ENCODE measurements at regions not wholly inside any gene's neighbourhood (a gene's known extent, or its start where the extent isn't known, plus 50 kb on each side); places are given as distances from the start of the nearest gene placed in this dataset.

DNA sequence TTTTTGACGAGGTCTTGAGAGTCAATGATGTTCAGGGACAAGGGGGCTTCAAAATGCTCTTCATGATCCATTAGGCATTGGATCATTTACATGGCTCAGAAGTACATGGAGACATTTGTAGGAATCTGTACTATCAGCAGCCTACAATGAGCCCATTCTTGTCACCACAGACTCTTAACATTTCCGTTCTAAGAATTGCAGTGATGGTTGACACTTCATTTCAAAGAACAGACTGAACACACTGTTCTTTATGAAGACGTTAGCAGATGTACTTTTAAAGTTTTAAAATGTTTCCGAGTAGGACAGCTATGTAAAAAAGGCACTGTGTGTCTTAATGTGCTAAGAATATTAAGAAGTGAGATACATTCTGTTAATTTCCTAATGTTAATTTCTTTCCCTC is 97.3 kb upstream of the GOT2 start:
- Histone ChIP-seq H3K4me1 (no peaks in the 10 kb centered on the region), H3K27me3 (no peaks in the 10 kb centered on the region), H3K9me3 (no peaks in the 10 kb centered on the region), H3K4me3 (no peak overlapping the region), H3K36me3 (no peaks in the 10 kb centered on the region), H3K27ac (no peak overlapping the region)
- no peak for DNase-seq (ENCODE audit: low spot score in 2 of 2)
- intact Hi-C loops (cut with DNase I): no loop called here
- TF ChIP-seq, protein P1, sequence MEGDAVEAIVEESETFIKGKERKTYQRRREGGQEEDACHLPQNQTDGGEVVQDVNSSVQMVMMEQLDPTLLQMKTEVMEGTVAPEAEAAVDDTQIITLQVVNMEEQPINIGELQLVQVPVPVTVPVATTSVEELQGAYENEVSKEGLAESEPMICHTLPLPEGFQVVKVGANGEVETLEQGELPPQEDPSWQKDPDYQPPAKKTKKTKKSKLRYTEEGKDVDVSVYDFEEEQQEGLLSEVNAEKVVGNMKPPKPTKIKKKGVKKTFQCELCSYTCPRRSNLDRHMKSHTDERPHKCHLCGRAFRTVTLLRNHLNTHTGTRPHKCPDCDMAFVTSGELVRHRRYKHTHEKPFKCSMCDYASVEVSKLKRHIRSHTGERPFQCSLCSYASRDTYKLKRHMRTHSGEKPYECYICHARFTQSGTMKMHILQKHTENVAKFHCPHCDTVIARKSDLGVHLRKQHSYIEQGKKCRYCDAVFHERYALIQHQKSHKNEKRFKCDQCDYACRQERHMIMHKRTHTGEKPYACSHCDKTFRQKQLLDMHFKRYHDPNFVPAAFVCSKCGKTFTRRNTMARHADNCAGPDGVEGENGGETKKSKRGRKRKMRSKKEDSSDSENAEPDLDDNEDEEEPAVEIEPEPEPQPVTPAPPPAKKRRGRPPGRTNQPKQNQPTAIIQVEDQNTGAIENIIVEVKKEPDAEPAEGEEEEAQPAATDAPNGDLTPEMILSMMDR (IDR thresholded peaks at IDR 0.05): no peak

DNA sequence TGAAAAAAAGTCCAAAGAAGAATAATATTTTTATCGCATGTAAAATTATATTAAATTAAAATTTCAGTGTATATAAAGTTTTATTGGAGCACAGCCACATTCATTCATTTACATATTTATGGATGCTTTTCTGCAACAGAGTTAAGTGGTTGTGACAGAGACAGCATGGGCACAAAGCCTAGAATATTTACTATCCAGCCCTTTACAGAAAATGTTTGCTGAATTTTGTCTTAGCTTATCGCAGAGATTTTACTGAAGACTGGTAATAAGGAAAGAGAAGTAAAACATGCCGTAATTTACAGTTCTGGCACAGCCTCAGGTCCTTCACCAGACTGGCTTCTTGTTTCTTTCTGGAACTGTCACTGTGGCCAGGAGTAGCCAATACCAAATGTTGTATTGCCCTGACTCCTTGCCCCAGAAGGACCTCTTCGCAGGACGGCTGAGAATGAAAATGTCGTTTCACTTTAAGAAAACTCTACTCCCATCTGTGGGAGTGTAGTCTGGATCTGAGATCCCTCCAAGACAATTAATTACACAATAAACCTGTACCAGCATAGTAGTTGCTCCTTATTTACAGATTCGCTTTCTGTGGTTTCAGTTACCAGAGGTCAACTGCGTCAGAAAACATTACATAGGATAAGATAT is 94.9 kb upstream of the GOT2 start:
- intact Hi-C loops (cut with DNase I): no loop called here
- TF ChIP-seq, protein P1 (IDR thresholded peaks at IDR 0.05): no peak
- no peaks in the 10 kb centered on the region for H3K27me3 ChIP-seq
- no peak for DNase-seq (ENCODE audit: low spot score in 2 of 2)
- no peaks in the 10 kb centered on the region for H3K36me3 ChIP-seq
- no peak overlapping the region for H3K27ac ChIP-seq
- H3K9me3 ChIP-seq: no peaks in the 10 kb centered on the region
- H3K4me1 ChIP-seq: no peaks in the 10 kb centered on the region
- no peak overlapping the region for H3K4me3 ChIP-seq

DNA sequence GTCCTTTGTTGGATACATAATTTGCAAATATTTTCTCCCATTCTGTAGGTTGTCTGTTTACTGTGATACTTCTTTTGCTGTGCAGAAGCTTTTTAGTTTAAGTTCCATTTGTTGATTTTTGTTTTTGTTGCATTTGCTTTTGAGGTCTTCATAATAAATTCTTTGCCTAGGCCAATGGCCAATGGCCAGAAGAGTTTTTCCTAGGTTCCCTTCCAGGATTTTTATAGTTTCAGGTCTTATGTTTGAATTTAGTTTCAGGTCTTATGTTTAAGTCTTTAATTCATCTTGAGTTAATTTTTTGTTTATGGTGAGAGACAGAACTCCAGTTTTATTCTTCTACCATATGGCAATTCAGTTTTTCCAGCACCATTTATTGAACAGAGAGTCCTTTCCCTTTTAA is 90.1 kb upstream of the GOT2 start:
- Histone ChIP-seq H3K27me3 (no peaks in the 10 kb centered on the region), H3K27ac (no peak overlapping the region), H3K4me3 (no peak overlapping the region), H3K9me3 (no peaks in the 10 kb centered on the region), H3K36me3 (no peaks in the 10 kb centered on the region), H3K4me1 (no peaks in the 10 kb centered on the region)
- TF ChIP-seq, protein P1 (IDR thresholded peaks at IDR 0.05): no peak
- intact Hi-C loops (cut with DNase I): no loop called here
- DNase-seq (ENCODE audit: low spot score in 2 of 2): no peak

DNA sequence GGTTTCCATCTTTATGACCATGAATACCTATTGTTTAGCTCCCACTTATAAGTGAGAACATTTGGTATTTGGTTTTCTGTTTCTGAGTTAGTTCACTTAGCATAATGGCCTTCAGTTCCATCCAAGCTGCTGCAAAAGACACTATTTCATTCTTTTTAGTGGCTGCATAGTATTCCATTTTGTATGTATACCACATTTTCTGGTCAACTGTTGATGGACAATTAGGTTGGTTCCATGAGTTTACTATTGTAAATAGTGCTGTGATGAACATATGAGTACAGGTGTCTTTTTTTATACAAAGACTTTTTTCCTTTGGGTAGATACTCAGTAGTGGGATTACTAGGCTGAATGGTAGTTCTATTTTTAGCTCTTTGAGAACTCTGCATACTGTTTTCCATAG is 87.8 kb upstream of the GOT2 start:
- TF ChIP-seq, protein P1 (IDR thresholded peaks at IDR 0.05): no peak
- Histone ChIP-seq H3K27me3 (no peaks in the 10 kb centered on the region), H3K36me3 (no peaks in the 10 kb centered on the region), H3K4me3 (no peak overlapping the region), H3K9me3 (no peaks in the 10 kb centered on the region), H3K4me1 (no peaks in the 10 kb centered on the region), H3K27ac (no peak overlapping the region)
- no peak for DNase-seq (ENCODE audit: low spot score in 2 of 2)
- intact Hi-C loops (cut with DNase I): no loop called here

DNA sequence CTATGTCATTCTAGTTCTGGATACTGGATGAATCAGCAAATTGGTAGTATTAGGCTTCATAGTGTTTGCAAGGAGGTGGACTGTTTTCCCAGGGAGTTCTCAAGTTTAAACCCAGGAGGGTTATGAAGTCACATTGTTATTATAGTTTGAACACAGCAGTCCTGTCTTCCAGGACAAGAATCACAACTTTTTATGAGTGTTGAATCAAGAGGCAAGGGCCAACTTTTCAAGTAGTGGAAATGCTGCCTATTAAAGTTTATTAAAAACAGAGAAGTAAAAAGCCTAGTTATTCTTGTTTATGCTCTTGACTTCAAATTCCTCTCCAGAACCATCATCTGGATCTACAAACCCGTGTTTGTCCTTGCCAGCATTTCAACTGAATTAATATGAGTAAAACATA is 86.3 kb upstream of the GOT2 start:
- Histone ChIP-seq H3K4me3 (no peak overlapping the region), H3K9me3 (no peaks in the 10 kb centered on the region), H3K27ac (no peak overlapping the region), H3K4me1 (no peaks in the 10 kb centered on the region), H3K36me3 (no peaks in the 10 kb centered on the region), H3K27me3 (no peaks in the 10 kb centered on the region)
- DNase-seq (ENCODE audit: low spot score in 2 of 2): no peak
- TF ChIP-seq, protein P1 (IDR thresholded peaks at IDR 0.05): no peak
- intact Hi-C loops (cut with DNase I): no loop called here
